MM.1S (cell line): ENCODE measurements at regions not wholly inside any gene's neighbourhood (a gene's known extent, or its start where the extent isn't known, plus 50 kb on each side); places are given as distances from the start of the nearest gene placed in this dataset.

Experiments
- DNase-seq: peaks from one replicate; pipeline ENCODE4 v3.0.0-alpha.2; 2015
- H2AFZ ChIP-seq: fragments of 300-600 bp; sonication (generic); 2 replicates; pipeline ENCODE4 v1.6.0; 2016; ENCODE audit warnings: antibody characterized with exemption, low read length
- H3F3A ChIP-seq: fragments of 300-600 bp; sonication (generic); 2 replicates; pipeline ENCODE4 v1.6.1; 2016; ENCODE audit warnings: mild to moderate bottlenecking, antibody characterized with exemption, low read length, moderate library complexity, mixed read lengths; ENCODE audit not compliant: insufficient read depth
- H3K27ac ChIP-seq: fragments of 300-600 bp; sonication (generic); 2 replicates; pipeline ENCODE4 v1.5.1; 2016; ENCODE audit warnings: mild to moderate bottlenecking, low read length
- H3K27me3 ChIP-seq: fragments of 300-600 bp; sonication (generic); replicated peaks from 2 replicates; pipeline ENCODE4 v1.6.0; 2016; ENCODE audit warnings: low read length; ENCODE audit not compliant: insufficient read depth
- H3K36me3 ChIP-seq: fragments of 300-600 bp; sonication (generic); replicated peaks from 2 replicates; pipeline ENCODE4 v1.6.1; 2016; ENCODE audit warnings: mild to moderate bottlenecking, low read length, mixed read lengths; ENCODE audit not compliant: insufficient read depth
- H3K4me1 ChIP-seq: fragments of 300-600 bp; sonication (generic); 2 replicates; pipeline ENCODE4 v1.6.1; 2016; ENCODE audit warnings: low read length, mixed read lengths
- H3K4me2 ChIP-seq: fragments of 300-600 bp; sonication (generic); 2 replicates; pipeline ENCODE4 v1.6.0; 2016; ENCODE audit warnings: low read depth, low read length
- H3K4me3 ChIP-seq: fragments of 300-600 bp; sonication (generic); 2 replicates; pipeline ENCODE4 v1.5.1; 2016; ENCODE audit warnings: low read length, mixed read lengths
- H3K79me2 ChIP-seq: fragments of 300-600 bp; sonication (generic); 2 replicates; pipeline ENCODE4 v1.6.1; 2016; ENCODE audit warnings: mixed run types, low read length, mixed read lengths
- H3K9ac ChIP-seq: fragments of 300-600 bp; sonication (generic); 2 replicates; pipeline ENCODE4 v1.6.1; 2016; ENCODE audit warnings: low read length, mixed read lengths
- H3K9me2 ChIP-seq: fragments of 300-600 bp; sonication (generic); replicated peaks from 2 replicates; pipeline ENCODE4 v1.6.1; 2016; ENCODE audit warnings: mild to moderate bottlenecking, low read length, mixed read lengths; ENCODE audit not compliant: insufficient read depth
- H3K9me3 ChIP-seq: fragments of 300-600 bp; sonication (generic); replicated peaks from 2 replicates; pipeline ENCODE4 v1.6.1; 2016; ENCODE audit warnings: mild to moderate bottlenecking, low read length, mixed read lengths; ENCODE audit not compliant: insufficient read depth
- H4K20me1 ChIP-seq: fragments of 300-600 bp; sonication (generic); 2 replicates; pipeline ENCODE4 v1.6.1; 2016; ENCODE audit warnings: mild to moderate bottlenecking, low read length, moderate library complexity, mixed read lengths; ENCODE audit not compliant: insufficient read depth
- CTCF ChIP-seq: fragments of 300-600 bp; sonication (generic); IDR thresholded peaks from 2 replicates; pipeline ENCODE4 v1.5.1; 2016; ENCODE audit warnings: antibody characterized with exemption, low read length, mixed read lengths
- EZH2 ChIP-seq: fragments of 300-600 bp; sonication (generic); optimal IDR thresholded peaks from 2 replicates; pipeline ENCODE3; 2017; ENCODE audit warnings: low read depth, mild to moderate bottlenecking, antibody characterized with exemption, low read length, mixed read lengths
- EZH2phosphoT487 ChIP-seq: fragments of 300-600 bp; sonication (generic); IDR thresholded peaks from 2 replicates; pipeline ENCODE4 v1.6.1; 2018; ENCODE audit warnings: antibody characterized with exemption, low read length

- H3K4me3 ChIP-seq = no peak overlapping the region
- H3K9ac ChIP-seq = no peak overlapping the region
- H3K4me2 ChIP-seq = no peak overlapping the region
- no peaks in the 10 kb centered on the region for H3K36me3 ChIP-seq
- H3K9me2 ChIP-seq = no peaks in the 10 kb centered on the region
- no peaks in the 10 kb centered on the region for H3K9me3 ChIP-seq
- H3K4me1 ChIP-seq = no peaks in the 10 kb centered on the region
- no peaks in the 10 kb centered on the region for H4K20me1 ChIP-seq
- H2AFZ ChIP-seq = no peak overlapping the region
- H3F3A ChIP-seq = no peaks in the 10 kb centered on the region
- H3K27ac ChIP-seq = no peak overlapping the region
- no peaks in the 10 kb centered on the region for H3K27me3 ChIP-seq
- TF ChIP-seq EZH2 (no peak), CTCF (no peak), EZH2phosphoT487 (no peak)
- H3K79me2 ChIP-seq = peaks cover 60% of the 10 kb centered on the region
- DNase-seq = no peak
Observed at GRCh38 chr11:19403196-19403895, 162.6 kb upstream of the E2F8 start.

- Histone ChIP-seq H3K27me3 (no peaks in the 10 kb centered on the region), H3K36me3 (no peaks in the 10 kb centered on the region), H3K4me2 (no peak overlapping the region), H3K79me2 (peaks cover 67% of the 10 kb centered on the region), H2AFZ (no peak overlapping the region), H3K9ac (no peak overlapping the region), H3K9me2 (no peaks in the 10 kb centered on the region), H4K20me1 (no peaks in the 10 kb centered on the region), H3F3A (no peaks in the 10 kb centered on the region), H3K27ac (no peak overlapping the region), H3K4me1 (no peaks in the 10 kb centered on the region), H3K4me3 (no peak overlapping the region), H3K9me3 (no peaks in the 10 kb centered on the region)
- TF ChIP-seq EZH2phosphoT487 = no peak
- no peak for TF ChIP-seq EZH2
- no peak for TF ChIP-seq CTCF
- DNase-seq = no peak
Observed at GRCh38 chr11:19400296-19400695, 159.6 kb upstream of the E2F8 start.

GRCh38 chr11:19398772-19399527 is 158.2 kb upstream of the E2F8 start:
- H3K36me3 ChIP-seq = no peaks in the 10 kb centered on the region
- H3K4me1 ChIP-seq = no peaks in the 10 kb centered on the region; the same call in 1 of the 2 replicates
- DNase-seq = no peak
- H3K4me2 ChIP-seq = no peak overlapping the region
- H3K9ac ChIP-seq = no peak overlapping the region
- no peaks in the 10 kb centered on the region for H4K20me1 ChIP-seq
- H3K9me3 ChIP-seq = no peaks in the 10 kb centered on the region
- TF ChIP-seq EZH2 (no peak), EZH2phosphoT487 (no peak), CTCF (no peak)
- H2AFZ ChIP-seq = no peak overlapping the region
- no peaks in the 10 kb centered on the region for H3K9me2 ChIP-seq
- H3K79me2 ChIP-seq = peaks cover 61% of the 10 kb centered on the region
- no peak overlapping the region for H3K4me3 ChIP-seq
- H3K27me3 ChIP-seq = no peaks in the 10 kb centered on the region
- H3K27ac ChIP-seq = no peak overlapping the region
- no peaks in the 10 kb centered on the region for H3F3A ChIP-seq
